ENCODE measurements at regions not wholly inside any gene's neighbourhood (a gene's known extent, or its start where the extent isn't known, plus 50 kb on each side); places are given as distances from the start of the nearest gene placed in this dataset.
A peak's percentile ranks its signal among the peaks of the same experiment; 100 is the strongest.

DNA sequence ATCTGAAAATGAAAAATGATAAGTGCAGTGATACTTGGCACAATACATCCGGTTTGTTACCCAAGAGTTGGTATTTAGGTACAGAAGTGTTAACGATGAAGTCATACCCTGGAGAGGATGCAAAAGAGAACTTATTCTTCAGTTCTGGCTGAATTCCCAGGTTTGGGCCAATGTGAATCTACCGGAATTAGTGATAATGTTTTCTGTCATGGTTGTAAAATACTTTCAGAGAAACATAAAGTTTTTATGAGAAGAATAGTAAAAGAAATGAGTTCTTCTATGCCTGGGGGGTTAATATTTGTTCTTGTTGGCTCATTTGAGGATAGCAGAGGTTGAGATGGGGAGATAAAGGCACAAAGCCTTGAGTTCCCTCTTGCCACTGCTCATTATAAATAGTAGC, 509.9 kb upstream of the POU3F2 start:
- Histone ChIP-seq H3K9me3 (replicated peaks in 1 of 11) (no peaks in the 10 kb centered on the region), H3K9ac (no peak overlapping the region), H3K27ac (no peak overlapping the region), H3K36me3 (no peaks in the 10 kb centered on the region), H3K27me3 (no peaks in the 10 kb centered on the region), H3K4me3 (no peak overlapping the region), H3K4me1 (no peaks in the 10 kb centered on the region), H3K4me2 (no peak overlapping the region), H4K20me1 (no peaks in the 10 kb centered on the region)
- TF ChIP-seq Cebpa-rat (IDR thresholded peaks at IDR 0.05), result no peak

GRCh38 chr6:98325366-98325765, 509.0 kb upstream of the POU3F2 start:
- H4K20me1 ChIP-seq, result no peaks in the 10 kb centered on the region

GRCh38 chr6:98333273-98333672, 501.1 kb upstream of the POU3F2 start:
- Histone ChIP-seq H4K20me1 (no peaks in the 10 kb centered on the region), H3K27ac (no peak overlapping the region), H3K4me3 (no peak overlapping the region), H3K36me3 (no peaks in the 10 kb centered on the region), H3K27me3 (no peaks in the 10 kb centered on the region), H3K9ac (no peak overlapping the region), H3K4me1 (no peaks in the 10 kb centered on the region), H3K4me2 (no peak overlapping the region), H3K9me3 (replicated peaks in 1 of 11) (no peaks in the 10 kb centered on the region)
- TF ChIP-seq Cebpa-rat (IDR thresholded peaks at IDR 0.05), result no peak

More at GRCh38 chr6:98325366-98325765, 509.0 kb upstream of the POU3F2 start:
- 0 out of 22 replicates have a peak, but pooled peaks of 1 of the 11 experiments have one; percentile 25 for TF ChIP-seq Cebpa-rat (IDR thresholded peaks at IDR 0.05)
- no peaks in the 10 kb centered on the region for H3K9me3 ChIP-seq (replicated peaks in 1 of 11)
- H3K4me1 ChIP-seq, result no peaks in the 10 kb centered on the region
- no peak overlapping the region for H3K9ac ChIP-seq
- no peak overlapping the region for H3K4me3 ChIP-seq
- no peak overlapping the region for H3K27ac ChIP-seq
- no peaks in the 10 kb centered on the region for H3K27me3 ChIP-seq
- H3K36me3 ChIP-seq, result no peaks in the 10 kb centered on the region
- H3K4me2 ChIP-seq, result no peak overlapping the region

GRCh38 chr6:98335594-98335993, 498.8 kb upstream of the POU3F2 start:
- Histone ChIP-seq H3K4me3 (no peak overlapping the region), H3K4me2 (no peak overlapping the region), H4K20me1 (no peaks in the 10 kb centered on the region), H3K9me3 (replicated peaks in 1 of 11) (no peaks in the 10 kb centered on the region), H3K27ac (no peak overlapping the region), H3K36me3 (no peaks in the 10 kb centered on the region), H3K9ac (no peak overlapping the region), H3K4me1 (no peaks in the 10 kb centered on the region), H3K27me3 (no peaks in the 10 kb centered on the region)
- TF ChIP-seq Cebpa-rat (IDR thresholded peaks at IDR 0.05), result no peak

DNA sequence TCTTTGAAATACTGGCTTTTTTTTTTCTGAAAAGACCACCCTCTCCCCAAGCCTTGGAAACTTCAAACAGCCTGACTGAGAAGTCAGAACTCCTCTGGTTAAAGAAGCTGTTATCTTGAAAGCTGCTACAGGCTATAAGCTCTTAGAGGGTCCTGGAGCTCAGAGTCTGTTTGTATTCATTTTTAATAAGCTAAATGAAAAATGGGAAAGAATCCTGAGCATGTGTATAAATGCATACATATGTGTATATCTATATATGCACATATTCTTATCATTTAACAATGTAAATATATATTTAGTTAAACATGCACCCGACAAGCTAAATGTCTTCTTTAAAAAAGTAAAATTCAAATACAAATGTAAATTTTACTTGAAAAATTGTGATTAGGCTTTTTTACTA, 494.9 kb upstream of the POU3F2 start:
- no peak overlapping the region for H3K27ac ChIP-seq
- H3K4me1 ChIP-seq, result no peaks in the 10 kb centered on the region
- TF ChIP-seq Cebpa-rat (IDR thresholded peaks at IDR 0.05), result no peak
- no peak overlapping the region for H3K4me3 ChIP-seq
- no peaks in the 10 kb centered on the region for H3K9me3 ChIP-seq (replicated peaks in 1 of 11)
- H3K4me2 ChIP-seq, result no peak overlapping the region
- H3K36me3 ChIP-seq, result no peaks in the 10 kb centered on the region
- no peaks in the 10 kb centered on the region for H4K20me1 ChIP-seq
- no peaks in the 10 kb centered on the region for H3K27me3 ChIP-seq
- H3K9ac ChIP-seq, result no peak overlapping the region

GRCh38 chr6:98343004-98343403, 491.4 kb upstream of the POU3F2 start:
- H3K9ac ChIP-seq, result no peak overlapping the region
- no peaks in the 10 kb centered on the region for H3K27me3 ChIP-seq
- H3K27ac ChIP-seq, result no peak overlapping the region
- no peaks in the 10 kb centered on the region for H3K4me1 ChIP-seq
- no peak for TF ChIP-seq Cebpa-rat (IDR thresholded peaks at IDR 0.05)
- H4K20me1 ChIP-seq, result no peaks in the 10 kb centered on the region
- no peaks in the 10 kb centered on the region for H3K36me3 ChIP-seq
- no peak overlapping the region for H3K4me2 ChIP-seq
- no peak overlapping the region for H3K4me3 ChIP-seq
- no peaks in the 10 kb centered on the region for H3K9me3 ChIP-seq (replicated peaks in 1 of 11)

GRCh38 chr6:98343797-98344196, 490.6 kb upstream of the POU3F2 start:
- TF ChIP-seq Cebpa-rat (IDR thresholded peaks at IDR 0.05), result no peak
- no peak overlapping the region for H3K9ac ChIP-seq

GRCh38 chr6:98352348-98352747, 482.0 kb upstream of the POU3F2 start:
- H3K27me3 ChIP-seq, result no peaks in the 10 kb centered on the region
- H3K4me2 ChIP-seq, result no peak overlapping the region
- no peak overlapping the region for H3K27ac ChIP-seq
- H3K9ac ChIP-seq, result no peak overlapping the region
- no peaks in the 10 kb centered on the region for H3K4me1 ChIP-seq
- H4K20me1 ChIP-seq, result no peaks in the 10 kb centered on the region
- no peak overlapping the region for H3K4me3 ChIP-seq
- no peak for TF ChIP-seq Cebpa-rat (IDR thresholded peaks at IDR 0.05)
- H3K9me3 ChIP-seq (replicated peaks in 1 of 11), result no peaks in the 10 kb centered on the region
- no peaks in the 10 kb centered on the region for H3K36me3 ChIP-seq

More at GRCh38 chr6:98343797-98344196, 490.6 kb upstream of the POU3F2 start:
- Histone ChIP-seq H3K27ac (no peak overlapping the region), H3K4me3 (no peak overlapping the region), H3K4me1 (no peaks in the 10 kb centered on the region), H4K20me1 (no peaks in the 10 kb centered on the region), H3K36me3 (no peaks in the 10 kb centered on the region), H3K27me3 (no peaks in the 10 kb centered on the region), H3K4me2 (no peak overlapping the region), H3K9me3 (replicated peaks in 1 of 11) (no peaks in the 10 kb centered on the region)

GRCh38 chr6:98358173-98358572, 476.2 kb upstream of the POU3F2 start:
- H3K9ac ChIP-seq, result no peak overlapping the region
- TF ChIP-seq Cebpa-rat (IDR thresholded peaks at IDR 0.05), result no peak
- no peaks in the 10 kb centered on the region for H3K36me3 ChIP-seq

GRCh38 chr6:98366371-98366770, 468.0 kb upstream of the POU3F2 start:
- no peaks in the 10 kb centered on the region for H3K27me3 ChIP-seq
- no peaks in the 10 kb centered on the region for H3K36me3 ChIP-seq
- no peak overlapping the region for H3K4me2 ChIP-seq
- TF ChIP-seq Cebpa-rat (IDR thresholded peaks at IDR 0.05), result no peak
- H3K4me3 ChIP-seq, result no peak overlapping the region
- no peaks in the 10 kb centered on the region for H3K9me3 ChIP-seq (replicated peaks in 1 of 11)
- no peak overlapping the region for H3K27ac ChIP-seq
- H4K20me1 ChIP-seq, result no peaks in the 10 kb centered on the region
- H3K4me1 ChIP-seq, result no peaks in the 10 kb centered on the region
- no peak overlapping the region for H3K9ac ChIP-seq

More at GRCh38 chr6:98358173-98358572, 476.2 kb upstream of the POU3F2 start:
- H3K27me3 ChIP-seq, result no peaks in the 10 kb centered on the region
- no peak overlapping the region for H3K4me3 ChIP-seq
- no peak overlapping the region for H3K4me2 ChIP-seq
- H3K9me3 ChIP-seq (replicated peaks in 1 of 11), result no peaks in the 10 kb centered on the region
- no peaks in the 10 kb centered on the region for H4K20me1 ChIP-seq
- H3K4me1 ChIP-seq, result no peaks in the 10 kb centered on the region
- H3K27ac ChIP-seq, result no peak overlapping the region

Data from BLaER1 treated with 17β-estradiol and CSF1 and Interleukin-3, amounts not matched to agents 10 nM and 100 nM (cell line).